GM21825 (cell line): ENCODE measurements at regions not wholly inside any gene's neighbourhood (a gene's known extent, or its start where the extent isn't known, plus 50 kb on each side); places are given as distances from the start of the nearest gene placed in this dataset.

ENCODE experiments used
- ATAC-seq: cut with Tn5 transposase; IDR thresholded peaks from one replicate; pipeline ENCODE4 v1.9.1; 2021; ENCODE audit warnings: mild to moderate bottlenecking, moderate library complexity; ENCODE audit not compliant: unreplicated experiment

DNA sequence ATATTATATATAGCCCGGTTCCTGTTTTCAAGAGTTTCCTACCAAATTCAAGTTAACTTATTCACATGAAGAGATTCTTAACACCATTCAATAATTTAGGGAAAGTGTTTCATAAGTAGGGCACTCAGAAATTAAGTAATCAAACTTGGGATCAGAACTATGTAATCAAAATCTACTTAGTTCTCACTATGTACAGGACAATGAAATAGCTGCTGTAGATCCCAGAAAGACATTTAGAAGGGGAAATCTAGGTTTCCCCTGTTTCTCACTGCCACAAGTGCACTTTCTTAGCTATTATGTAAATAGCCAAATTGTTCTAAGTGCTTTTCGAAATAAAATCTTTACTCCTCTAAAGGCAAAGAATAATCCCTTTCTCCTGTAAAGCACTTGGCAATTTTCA lies 493.6 kb upstream of the SETBP1 start:
- no peak for ATAC-seq

DNA sequence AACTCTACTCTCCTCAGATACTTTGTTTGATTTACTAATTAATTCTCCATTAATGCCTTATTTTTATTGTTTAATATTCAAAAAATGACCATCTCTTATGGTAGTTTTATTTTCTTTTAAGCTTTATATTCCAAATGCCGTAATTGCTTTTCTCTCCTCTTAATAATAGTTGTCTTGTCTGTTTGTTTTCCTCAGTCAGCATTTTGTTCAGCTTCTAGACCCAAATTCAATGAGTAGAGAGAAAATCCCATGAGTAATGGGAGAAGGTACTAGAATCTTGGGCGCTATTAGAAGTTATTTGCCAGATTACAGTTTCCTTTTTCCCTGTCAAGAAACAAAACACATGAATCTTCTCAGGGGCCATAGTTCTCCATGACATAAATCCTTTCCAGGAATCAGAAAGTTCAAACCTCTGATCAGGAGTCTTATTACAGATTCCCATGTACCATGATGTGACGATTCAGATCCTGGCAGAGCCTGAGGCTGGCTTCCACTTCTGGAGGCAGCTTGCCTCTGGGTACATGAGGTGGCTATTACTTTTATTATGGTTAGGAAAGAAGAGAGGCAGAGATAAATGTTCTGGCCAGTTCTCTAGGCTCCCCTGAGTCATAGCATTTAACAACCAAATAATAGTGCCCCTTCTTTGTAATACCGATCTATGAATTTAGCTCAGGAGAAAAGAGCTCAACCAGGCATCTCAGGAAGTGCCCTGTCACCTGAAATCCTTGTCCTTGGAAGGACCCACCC lies 485.1 kb upstream of the SETBP1 start:
- no peak for ATAC-seq

DNA sequence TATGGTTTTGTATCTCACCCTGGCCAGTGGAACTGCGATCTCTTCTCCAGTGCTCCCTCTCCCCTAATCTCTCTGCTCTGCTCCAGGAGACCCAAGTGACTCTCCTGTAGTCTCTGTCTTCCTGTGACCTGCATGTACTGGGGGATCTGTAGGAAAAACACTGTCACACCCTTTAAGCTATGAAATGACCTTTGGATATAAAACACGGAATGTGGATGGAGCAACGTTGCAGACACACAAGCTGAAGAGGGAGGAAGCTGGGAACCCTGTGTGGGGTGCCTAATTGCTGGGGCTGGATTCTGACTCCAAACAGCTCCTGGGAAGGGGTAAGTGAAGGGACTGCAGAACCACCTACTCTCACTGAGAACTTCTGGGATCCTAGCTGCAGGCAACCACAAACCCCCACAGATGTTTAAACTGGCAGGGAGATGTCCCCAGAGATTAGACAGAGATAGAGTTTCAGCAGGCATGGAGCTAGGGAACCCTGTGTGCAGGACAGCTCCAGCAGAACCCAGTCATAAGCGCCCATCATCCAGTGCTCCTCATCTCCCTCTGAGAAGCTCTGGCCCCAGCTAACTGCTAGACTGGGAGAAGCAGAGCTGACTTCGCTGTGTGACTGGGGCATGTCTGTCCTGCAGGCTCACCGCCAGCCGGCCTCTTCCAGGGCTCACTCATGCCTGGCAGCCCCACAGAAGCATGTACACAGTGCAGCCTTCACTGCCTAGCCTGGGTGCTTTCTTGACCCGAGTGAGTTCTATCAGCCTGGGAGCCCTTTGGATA lies 482.7 kb upstream of the SETBP1 start:
- ATAC-seq: no peak

DNA sequence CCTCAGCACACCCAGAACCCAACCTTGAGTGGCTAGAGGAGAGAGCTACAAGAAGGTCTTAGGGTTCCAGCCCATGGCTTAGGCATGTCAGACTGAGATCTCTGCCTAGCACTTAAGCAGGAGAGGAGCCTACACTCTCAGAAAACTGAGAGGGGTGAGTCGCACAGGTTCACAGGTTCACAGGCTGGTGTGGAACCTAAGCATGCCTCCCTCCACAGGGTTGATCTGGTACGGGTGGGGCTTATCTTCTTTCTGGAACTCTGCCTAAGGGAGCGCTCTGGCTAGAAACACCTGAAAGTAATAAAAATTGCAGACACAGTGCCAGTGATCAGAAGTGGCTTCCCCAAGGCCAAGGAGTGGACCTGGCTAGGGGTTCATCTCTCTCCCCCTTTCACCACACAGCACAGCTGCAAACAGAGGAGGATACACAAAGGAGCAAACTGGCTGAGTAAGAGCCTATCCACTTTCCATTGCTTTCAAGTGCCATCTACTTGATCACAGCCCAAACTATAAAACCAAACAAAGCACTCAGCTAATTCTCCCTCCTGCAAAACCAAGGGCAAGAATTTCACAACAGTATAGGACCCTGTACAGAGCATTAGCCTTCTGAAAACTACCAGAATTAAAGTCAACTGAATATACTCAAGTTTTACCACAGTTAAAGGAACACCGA lies 481.9 kb upstream of the SETBP1 start:
- no peak for ATAC-seq

DNA sequence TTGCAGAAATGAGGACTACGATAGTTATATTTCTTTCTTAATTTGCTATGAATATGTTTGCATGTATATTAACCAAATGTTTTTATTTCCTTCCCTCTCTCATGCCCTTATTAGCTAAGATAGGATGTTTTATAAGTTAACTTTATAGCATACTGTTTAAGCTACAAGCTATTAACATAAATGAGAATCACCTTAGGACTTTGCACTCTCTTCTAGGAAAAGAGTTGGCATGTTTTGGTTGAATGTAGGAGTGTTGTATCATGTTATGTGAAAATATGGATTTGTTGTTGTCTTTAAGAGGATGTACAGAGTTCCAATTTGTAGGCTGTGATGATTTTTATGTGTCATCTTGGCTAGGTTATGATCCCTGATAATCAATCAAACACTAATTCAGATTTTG lies 467.4 kb upstream of the SETBP1 start:
- no peak for ATAC-seq

DNA sequence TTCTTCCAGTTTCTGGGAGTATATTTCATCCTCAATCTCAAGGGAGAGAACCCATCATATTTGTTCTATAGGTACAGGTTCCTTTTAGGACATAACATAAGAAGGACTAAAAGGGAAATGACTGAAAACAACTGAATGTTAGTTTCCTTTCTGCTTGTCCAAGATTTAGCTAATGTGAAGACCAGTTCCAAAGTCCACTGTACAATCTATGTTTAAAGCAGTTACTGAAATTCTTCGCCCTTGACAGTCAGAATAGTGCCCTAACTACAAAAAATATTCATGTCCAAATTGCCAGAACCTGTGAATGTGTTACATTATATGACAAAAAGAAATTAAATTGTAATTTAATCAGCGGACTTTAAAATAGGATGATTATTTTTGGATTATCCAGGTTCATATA lies 466.3 kb upstream of the SETBP1 start:
- ATAC-seq: no peak

DNA sequence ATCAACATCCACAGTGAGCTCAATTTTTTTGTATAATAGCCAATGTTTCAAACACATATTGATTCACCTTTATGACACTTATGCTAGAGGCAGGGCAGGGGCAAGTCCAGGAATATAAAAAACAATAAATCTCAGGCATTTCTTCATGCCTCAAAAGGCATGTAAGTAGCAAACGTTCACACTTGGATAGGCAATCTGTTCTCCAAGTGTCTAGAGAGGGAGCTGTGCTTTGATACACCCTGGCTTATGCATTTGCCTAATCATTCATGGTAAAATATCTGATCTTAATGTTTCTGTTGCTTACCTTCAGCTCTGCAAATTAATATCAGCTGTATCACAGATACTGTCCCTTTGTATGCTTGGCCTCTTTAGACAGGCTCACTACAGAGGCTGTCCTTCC lies 464.5 kb upstream of the SETBP1 start:
- ATAC-seq: no peak

DNA sequence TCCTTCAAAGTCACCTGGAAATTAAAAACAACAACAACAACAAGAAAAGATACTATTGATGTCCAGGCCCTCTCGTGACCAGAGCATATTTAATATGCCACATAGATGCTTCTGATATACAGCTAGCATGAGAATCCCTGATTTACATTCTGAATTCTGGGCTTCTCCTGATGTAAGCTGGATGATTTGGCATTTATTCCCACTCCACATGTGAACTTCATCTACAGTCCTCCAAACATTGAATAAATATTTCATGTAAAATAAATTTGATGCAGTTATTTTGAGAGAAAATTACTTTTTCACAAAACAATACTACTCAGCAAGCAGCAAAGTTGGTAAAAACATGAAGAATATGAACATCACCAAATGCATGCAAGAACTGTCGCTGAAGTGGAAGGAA lies 453.2 kb upstream of the SETBP1 start:
- no peak for ATAC-seq

DNA sequence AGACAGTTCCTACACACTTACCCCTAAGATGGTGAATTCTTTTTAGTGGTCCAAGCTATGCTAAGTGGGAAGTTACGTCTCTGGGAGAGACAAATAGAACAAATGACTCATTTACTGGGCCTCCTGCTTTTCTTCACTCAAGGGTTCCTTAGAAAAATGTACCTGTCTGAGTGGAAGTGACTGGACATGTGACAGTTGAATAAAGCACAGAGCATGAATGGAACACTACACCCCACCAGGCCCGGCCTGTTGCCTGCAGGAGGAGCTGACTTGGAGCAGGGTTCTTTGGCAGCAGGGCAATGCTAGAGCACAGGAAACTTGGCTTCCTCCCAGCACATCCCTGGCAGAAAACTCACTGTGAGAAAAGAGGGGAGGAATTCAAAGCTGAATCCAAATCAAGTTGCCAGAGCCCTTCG lies 451.0 kb upstream of the SETBP1 start:
- no peak for ATAC-seq

DNA sequence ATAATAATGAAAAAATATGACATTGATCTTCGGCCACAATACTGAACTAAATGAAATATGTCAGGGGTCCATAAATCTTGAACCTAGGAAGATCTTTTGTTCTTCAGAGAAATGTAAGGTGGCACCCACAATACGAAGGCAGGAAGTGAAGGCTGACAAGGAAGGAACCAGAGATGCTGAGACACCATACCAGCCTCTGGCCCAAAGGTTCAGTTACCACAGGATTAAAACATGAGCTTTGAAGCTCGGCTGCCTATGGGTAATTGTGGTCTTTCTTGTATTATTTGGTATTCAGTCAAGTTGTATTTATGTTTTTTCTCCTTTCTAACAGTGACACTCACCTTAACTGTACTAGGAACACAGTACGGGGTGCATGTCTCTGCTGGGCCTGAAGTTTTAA lies 448.8 kb upstream of the SETBP1 start:
- no peak for ATAC-seq

DNA sequence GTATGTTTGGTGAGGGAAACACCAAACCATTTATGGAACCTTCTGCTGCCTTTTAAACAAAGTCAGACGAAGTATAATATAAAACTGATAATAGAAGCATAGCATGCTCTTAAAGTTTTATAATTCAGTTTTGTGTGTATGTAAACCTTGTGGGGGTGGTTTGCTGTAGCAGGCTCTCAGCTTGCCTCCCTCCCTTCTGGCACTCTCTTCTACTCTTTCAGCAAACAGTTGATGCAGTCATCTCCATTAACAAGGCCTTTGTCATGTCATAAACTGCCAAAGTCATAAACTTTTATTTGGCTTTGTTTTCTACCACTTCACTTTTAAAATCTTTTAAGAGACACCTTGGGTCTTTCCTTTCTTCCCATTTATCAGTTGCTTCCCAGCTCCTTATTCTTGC lies 448.2 kb upstream of the SETBP1 start:
- no peak for ATAC-seq

DNA sequence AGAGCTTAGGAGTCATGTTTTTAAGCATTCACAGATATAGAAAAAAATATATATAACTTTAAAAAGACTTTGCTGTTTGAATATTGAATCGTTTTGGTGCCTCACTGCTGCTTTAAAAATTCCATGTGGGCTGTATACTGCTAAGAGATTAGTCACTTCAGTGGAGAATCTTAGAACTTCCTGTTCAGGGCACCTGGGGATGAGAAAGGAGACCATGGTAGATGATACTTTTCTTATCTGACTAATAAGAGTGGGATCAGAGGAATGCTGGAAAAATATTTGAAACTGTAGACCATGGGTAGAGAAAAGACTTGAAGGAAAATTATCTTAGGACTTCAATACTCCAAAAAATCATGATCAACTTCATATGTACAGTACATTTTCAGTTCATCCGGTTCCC lies 442.2 kb upstream of the SETBP1 start:
- ATAC-seq: no peak

DNA sequence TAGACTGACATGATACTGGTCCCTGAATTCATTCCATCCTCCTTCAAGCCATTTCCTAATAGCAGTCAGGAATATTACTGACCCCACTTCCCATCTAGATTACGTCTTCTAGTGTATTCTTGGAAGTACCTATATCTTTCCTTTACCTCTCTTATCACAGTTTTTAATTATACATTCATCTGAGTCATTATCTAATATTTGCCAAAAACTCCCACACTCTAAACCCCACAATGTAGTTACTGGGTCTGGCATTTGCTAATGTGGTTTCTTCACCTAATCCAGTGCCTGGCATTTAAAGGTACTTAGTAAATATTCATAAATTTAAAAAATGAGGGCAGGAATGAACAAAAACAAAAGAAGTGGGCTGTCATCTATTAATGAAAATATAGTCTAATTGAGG lies 441.8 kb upstream of the SETBP1 start:
- no peak for ATAC-seq

DNA sequence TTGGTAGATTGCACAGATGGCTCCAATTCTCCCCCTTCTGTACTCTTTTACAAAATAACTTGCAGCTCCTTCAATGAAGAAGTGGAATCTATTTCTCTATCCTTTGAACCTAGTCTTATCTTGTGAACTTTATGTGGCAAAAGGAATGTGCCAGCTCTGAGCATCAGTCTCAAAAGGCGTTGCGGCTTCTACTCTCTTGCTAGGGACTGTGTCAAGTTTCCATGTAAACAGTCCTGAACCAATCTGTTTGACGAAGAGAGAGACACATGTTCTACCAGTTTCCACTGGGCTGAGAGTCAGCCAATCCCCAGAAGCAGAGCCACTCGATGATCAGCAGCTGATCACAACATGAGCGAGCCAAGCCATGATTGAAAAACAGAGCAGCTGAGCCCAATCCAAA lies 439.7 kb upstream of the SETBP1 start:
- ATAC-seq: no peak

DNA sequence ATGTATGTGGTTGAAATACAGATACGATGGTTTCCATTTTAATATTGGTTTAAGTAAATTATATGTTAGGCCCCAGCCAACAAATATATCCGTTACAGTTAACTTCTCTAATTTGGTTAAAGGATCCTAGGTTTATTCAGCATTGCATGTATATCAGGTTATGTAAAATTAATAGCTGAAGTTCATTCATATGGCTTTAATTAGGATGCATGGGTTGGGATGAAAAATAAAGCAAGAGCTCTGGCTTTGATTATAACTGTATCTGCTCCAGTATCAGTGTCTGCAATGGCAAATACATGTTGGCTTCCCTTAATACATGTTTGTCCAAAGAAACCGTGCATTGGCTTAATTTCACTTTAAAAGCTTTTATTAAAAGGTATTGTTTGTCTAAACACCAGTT lies 435.7 kb upstream of the SETBP1 start:
- ATAC-seq: no peak

DNA sequence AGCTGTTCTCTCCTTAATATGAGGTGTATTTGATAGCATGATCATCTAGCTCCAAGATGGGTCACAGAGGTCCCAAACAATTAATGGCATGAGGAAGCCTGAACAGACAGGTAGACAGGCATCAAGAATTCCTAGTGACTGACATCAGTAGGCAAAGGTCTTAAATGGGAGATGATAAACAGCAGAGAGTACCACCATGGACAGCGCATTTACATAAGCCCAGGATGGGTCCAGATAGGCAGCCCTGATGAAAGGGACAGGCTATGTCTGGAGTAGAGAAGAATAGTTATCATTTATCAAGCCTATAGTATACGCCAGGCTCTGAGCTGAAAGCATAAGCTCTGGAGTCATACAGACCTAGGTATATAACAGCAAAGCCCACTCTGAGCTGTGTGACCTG lies 434.7 kb upstream of the SETBP1 start:
- no peak for ATAC-seq

DNA sequence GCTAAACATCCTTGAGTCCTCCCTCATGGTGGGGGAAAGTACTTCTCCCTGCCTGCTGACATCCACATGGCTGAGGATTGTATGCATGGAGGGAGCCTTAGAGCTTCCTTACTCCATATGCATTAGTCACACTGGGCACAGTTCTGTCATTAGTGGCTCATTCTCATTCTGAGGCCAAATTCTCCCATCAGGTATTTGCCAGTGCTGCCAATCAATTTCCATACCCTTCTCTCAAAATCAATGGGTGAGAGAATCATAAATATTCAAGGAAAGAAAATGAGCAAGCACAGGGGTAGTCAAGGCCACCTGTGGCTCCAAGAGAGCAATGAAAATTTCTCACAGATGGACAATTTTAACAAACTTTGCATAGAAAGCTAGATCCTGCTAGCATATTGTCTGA lies 422.6 kb upstream of the SETBP1 start:
- ATAC-seq: no peak

DNA sequence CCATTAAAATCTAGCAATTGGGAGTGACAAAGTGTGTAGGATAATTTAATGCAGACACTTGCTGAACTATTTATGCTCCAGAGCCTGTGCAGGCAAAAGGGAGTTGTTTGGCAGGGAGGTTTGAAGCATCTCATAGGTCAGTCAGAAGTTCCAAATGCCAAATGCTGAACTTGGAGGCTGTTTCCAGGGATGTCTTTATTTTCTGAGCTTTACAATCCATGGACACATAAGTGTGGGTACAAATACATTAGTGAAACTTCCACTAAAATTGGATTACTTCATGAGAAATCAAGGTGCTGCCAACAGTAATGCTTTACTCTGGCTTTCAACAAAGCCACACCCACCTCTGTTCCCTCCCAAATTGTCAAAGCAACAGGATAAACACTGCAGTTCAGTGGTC lies 422.1 kb upstream of the SETBP1 start:
- no peak for ATAC-seq

DNA sequence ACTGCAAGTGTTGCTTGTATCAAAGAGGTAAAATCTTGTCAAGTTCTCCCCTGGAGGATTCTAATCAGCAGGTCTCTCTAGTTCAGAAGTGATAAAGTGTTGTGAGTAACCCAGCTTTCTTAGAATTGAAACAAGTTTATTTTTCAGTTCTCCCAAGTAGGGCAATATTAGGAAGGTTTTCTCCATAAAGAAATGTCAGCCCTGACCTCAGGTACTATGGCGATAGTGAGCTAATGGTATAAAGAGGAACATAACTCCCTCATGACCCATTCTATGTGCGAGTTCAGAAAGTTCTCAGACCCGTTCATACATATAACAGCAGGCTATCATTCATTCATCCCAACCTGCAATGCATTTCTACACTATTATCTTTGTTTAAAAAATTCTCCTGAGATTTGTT lies 421.1 kb upstream of the SETBP1 start:
- no peak for ATAC-seq

DNA sequence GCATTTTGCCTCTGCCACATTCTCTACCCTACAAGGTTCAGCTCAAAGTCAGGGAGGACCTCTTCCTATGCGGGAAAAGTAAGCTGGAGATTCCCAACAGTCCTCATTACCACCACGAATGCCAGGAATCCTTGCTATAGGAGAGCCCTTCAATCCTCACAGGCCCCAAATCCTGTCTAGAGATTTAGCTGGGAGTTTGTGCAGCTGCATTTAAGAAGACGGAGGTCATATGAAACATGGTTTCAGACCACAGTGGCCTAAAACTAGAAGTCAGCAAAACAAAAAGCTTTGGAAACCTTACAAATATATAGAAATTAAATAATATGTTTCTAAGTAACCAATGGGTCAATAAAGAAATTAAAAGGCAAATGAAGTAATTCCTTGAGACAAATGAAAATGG lies 415.3 kb upstream of the SETBP1 start:
- ATAC-seq: no peak

DNA sequence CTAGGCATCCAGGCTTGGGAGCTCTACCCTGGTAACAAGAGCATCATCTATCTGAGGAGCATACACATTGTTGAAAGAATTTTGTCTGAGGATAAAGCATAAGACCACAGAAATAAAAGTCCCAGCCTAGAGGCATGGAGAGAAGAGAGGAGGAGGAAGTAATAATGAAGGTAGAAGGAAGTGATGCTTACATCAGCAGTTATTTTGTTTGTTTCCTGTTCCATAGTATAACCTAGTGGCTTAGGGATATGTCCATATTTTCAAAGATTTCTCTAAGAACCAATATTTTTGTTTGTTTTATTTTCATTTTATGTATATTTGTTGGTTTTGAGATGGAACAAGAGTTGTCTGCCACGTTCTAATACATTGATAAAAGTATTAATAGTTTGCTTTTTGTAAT lies 407.4 kb upstream of the SETBP1 start:
- no peak for ATAC-seq

DNA sequence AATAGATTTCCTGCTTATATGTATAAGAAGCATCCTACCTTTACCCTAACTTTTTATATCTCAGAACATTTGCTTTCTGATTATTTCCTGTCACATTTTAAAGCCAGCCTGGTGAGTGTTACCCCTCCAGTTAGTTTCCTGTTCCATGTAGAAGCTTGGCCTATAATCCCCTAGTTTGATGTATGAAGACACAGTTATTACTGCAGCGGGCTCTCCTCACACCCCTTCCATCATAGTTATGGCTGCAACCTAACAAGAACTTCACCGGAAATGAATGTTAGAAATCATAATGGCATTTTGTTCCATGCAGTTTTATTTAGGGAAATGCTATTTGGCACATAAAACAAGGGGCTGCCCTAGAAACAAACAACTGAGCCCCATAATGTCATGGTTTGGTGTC lies 400.2 kb upstream of the SETBP1 start:
- no peak for ATAC-seq
